HG03558 (cell line): ENCODE measurements at regions not wholly inside any gene's neighbourhood (a gene's known extent, or its start where the extent isn't known, plus 50 kb on each side); places are given as distances from the start of the nearest gene placed in this dataset.

ENCODE experiments used
- ATAC-seq: cut with Tn5 transposase; IDR thresholded peaks from one replicate; pipeline ENCODE4 v1.9.1; 2021; ENCODE audit warnings: moderate number of reproducible peaks; ENCODE audit not compliant: unreplicated experiment; ENCODE audit errors: extremely low read depth

DNA sequence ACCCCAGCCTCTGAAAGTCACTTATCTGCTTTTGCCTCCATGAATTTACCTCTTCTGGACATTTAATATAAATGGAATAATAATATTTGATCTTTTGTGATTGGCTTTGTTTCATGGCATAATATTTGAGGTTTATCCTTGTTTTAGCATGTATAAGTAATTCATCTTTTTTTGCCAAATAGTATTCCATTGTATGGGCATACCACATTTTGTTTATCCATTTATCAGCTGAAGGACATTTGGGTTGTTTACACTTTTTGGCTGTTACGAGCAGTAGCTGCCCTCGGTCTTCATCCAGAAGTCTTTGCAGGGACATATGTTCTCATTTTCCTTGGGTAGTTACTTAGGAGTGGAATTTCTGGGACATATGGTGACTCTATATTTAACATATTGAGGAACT lies 53.0 kb upstream of the SMIM21 start:
- no peak for ATAC-seq

DNA sequence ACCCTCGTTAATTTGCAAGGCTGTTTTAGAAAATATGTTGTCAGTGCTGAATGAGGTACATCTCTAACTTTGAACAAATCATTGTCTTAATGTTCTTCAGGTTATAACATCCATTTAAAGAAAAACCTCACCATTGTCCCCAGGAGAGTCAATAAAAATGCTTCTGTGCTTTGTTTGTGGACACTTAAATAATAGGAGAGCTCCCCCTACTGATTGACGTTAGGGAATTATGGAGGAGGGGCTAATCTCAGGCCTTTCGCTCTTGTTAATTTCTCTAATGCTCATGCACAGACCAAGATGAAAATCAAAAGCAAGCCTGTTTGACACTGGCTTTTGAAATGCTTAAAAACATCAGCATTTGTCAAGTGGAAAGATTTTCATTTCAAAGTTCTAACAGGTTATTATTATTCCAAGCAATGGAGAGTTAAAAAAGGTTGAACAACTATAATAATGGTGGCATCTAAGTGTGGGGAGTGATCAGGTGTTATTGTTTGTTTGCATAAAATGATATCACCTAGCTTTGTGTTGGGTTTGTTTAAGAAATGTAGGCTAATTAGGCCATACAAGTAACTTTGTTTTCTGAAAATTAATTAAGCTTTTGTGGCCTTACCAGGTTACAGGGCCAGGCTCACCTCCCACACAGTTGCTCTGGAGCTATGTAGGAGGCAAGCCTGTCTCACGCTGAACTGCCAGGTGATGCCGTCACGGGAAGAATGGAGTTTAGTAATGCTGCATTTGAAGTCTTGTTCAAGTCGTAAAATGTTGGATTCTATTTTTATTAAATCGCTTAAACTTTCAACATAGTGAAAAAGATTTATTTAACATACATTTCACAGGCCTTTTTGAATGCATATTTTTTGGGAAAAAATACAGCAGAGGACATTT lies 51.7 kb upstream of the SMIM21 start:
- ATAC-seq = peak; percentile 85

DNA sequence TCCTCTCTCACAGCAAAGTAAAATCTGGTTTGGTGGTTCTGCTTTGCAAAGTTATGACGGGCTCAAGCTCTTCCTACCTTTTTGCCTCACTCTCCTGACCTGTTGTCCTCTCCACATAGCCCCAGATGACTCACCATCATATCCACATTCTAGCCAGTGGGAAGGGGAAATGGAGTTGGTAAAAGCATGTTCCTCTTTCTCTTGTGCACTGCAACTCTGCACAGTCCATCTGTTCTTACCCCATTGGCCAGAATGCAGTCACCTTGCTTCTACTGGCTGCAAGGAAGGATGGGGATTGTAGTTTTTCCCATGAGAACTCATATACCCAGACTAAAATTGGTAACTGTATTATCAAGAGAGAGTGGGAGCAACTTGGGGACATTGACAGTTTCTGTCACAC lies 50.4 kb upstream of the SMIM21 start:
- no peak for ATAC-seq
